ENCODE measurements at regions not wholly inside any gene's neighbourhood (a gene's known extent, or its start where the extent isn't known, plus 50 kb on each side); places are given as distances from the start of the nearest gene placed in this dataset.

DNA sequence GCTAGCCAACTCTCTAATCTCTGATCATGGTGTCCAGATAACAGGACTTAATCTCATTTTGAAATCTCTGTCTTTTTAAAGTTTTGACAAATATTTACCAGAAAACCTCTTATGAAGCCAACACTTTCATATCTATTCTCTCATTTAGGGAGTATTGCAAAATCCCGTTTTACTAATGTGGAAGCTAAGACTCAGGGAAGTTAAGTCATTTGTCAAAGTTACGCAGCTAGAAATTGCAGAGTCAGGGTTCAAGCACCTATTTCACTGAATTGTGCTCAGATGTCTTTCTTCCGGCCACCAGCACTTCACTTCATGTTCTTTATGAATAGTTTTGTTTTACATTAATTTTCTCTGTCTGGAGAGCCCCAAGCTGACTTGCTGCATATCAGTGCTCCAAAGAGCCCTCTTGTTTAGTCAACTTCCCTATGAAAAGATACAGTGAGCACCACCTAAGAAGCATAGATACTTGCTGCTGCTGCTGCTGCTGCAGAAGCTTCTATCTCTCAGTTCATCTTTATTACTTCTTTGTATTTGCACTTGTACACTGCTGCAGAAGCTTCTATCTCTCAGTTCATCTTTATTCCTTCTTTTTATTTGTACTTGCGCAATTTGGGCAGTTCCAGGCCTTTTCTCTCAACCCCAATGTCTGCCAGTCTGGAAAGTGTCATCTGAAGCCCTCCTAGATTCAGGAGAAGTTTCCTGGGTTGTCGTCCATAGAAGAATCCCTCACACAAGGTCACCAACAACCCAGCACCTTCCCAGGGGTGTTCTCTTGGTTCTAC lies 329.7 kb downstream of the MAFB start:
- no peaks in the 10 kb centered on the region for H3K4me1 ChIP-seq (ENCODE audit: control insufficient read depth, low read depth, low read length)
- H3K9ac ChIP-seq (ENCODE audit: low read length), result no peak overlapping the region
- H3K9me3 ChIP-seq (ENCODE audit: control insufficient read depth, low read depth, low read length), result no peaks in the 10 kb centered on the region
- no peaks in the 10 kb centered on the region for H3K27me3 ChIP-seq (ENCODE audit: control insufficient read depth, insufficient read depth, low read length)
- no peak overlapping the region for H3K27ac ChIP-seq (ENCODE audit: low read length)
- no peak overlapping the region for H3K4me3 ChIP-seq (ENCODE audit: low read length)
- H3K36me3 ChIP-seq (ENCODE audit: control insufficient read depth, low read depth, low read length), result no peaks in the 10 kb centered on the region

DNA sequence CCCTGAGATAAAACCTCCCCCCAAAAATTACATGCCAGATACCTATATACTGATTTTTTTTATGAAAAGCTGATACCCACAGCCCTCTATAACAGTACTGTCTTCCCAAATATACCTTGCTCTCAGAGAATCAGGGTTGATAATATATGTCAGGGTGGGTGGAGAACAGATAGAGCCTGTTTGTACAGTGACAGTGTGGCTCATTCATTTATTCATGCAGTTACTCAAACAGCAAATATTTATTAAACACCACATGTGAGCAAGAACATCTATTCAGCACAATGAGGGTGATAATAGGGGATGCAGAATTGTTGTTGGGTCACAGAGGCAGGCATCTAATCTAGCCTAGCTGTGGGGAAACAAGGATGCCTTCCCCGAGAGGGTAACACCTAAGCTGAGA lies 334.2 kb downstream of the MAFB start:
- no peaks in the 10 kb centered on the region for H3K9me3 ChIP-seq (ENCODE audit: control insufficient read depth, low read depth, low read length)
- H3K4me1 ChIP-seq (ENCODE audit: control insufficient read depth, low read depth, low read length), result peaks cover 3% of the 10 kb centered on the region
- H3K36me3 ChIP-seq (ENCODE audit: control insufficient read depth, low read depth, low read length), result no peaks in the 10 kb centered on the region
- H3K27me3 ChIP-seq (ENCODE audit: control insufficient read depth, insufficient read depth, low read length), result no peaks in the 10 kb centered on the region
- no peak overlapping the region for H3K4me3 ChIP-seq (ENCODE audit: low read length)
- no peak overlapping the region for H3K27ac ChIP-seq (ENCODE audit: low read length)
- H3K9ac ChIP-seq (ENCODE audit: low read length), result no peak overlapping the region

DNA sequence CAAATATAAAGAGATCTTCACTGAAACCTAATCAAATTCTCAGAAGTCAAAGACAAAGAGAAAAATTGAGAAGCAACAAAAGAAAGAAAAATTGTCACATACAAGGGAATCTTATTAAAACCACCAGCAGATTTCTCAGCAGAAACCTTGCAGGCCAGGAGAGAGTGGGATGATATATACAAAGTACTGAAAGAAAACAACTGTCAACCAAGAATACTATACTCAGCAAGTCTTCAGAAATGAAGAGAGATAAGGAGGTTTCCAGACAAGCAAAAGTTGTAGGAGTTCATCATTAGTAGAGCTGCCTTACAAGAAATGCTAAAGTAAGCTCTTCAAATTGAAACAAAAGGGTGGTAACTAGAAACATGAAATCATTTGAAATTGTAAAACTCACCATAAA lies 345.6 kb downstream of the MAFB start:
- H3K9me3 ChIP-seq (ENCODE audit: control insufficient read depth, low read depth, low read length), result peaks cover 14% of the 10 kb centered on the region
- no peak overlapping the region for H3K27ac ChIP-seq (ENCODE audit: low read length)
- no peaks in the 10 kb centered on the region for H3K36me3 ChIP-seq (ENCODE audit: control insufficient read depth, low read depth, low read length)
- no peak overlapping the region for H3K9ac ChIP-seq (ENCODE audit: low read length)
- H3K27me3 ChIP-seq (ENCODE audit: control insufficient read depth, insufficient read depth, low read length), result no peaks in the 10 kb centered on the region
- H3K4me3 ChIP-seq (ENCODE audit: low read length), result no peak overlapping the region
- H3K4me1 ChIP-seq (ENCODE audit: control insufficient read depth, low read depth, low read length), result no peaks in the 10 kb centered on the region

DNA sequence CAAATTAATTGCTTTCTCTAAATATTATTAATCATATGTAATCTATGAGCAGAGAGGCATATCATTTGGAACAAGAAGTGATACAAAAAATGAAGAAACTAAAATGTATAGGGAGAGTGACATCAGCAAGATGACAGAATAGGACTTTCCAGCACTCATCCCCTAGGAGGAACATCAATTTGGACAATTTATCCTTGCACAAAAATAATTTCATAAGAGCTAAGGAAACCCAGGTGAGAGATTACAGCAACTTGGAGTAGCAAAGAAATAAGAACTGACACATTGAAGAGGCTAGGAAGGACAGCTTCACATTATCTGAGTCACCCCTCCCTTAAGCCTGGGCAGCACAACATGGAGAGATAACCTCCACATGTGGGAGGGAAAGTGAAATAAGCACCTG lies 347.5 kb downstream of the MAFB start:
- H3K9me3 ChIP-seq (ENCODE audit: control insufficient read depth, low read depth, low read length), result peaks cover 14% of the 10 kb centered on the region
- H3K4me1 ChIP-seq (ENCODE audit: control insufficient read depth, low read depth, low read length), result no peaks in the 10 kb centered on the region
- H3K27me3 ChIP-seq (ENCODE audit: control insufficient read depth, insufficient read depth, low read length), result no peaks in the 10 kb centered on the region
- no peak overlapping the region for H3K27ac ChIP-seq (ENCODE audit: low read length)
- no peak overlapping the region for H3K4me3 ChIP-seq (ENCODE audit: low read length)
- H3K9ac ChIP-seq (ENCODE audit: low read length), result no peak overlapping the region
- H3K36me3 ChIP-seq (ENCODE audit: control insufficient read depth, low read depth, low read length), result no peaks in the 10 kb centered on the region

DNA sequence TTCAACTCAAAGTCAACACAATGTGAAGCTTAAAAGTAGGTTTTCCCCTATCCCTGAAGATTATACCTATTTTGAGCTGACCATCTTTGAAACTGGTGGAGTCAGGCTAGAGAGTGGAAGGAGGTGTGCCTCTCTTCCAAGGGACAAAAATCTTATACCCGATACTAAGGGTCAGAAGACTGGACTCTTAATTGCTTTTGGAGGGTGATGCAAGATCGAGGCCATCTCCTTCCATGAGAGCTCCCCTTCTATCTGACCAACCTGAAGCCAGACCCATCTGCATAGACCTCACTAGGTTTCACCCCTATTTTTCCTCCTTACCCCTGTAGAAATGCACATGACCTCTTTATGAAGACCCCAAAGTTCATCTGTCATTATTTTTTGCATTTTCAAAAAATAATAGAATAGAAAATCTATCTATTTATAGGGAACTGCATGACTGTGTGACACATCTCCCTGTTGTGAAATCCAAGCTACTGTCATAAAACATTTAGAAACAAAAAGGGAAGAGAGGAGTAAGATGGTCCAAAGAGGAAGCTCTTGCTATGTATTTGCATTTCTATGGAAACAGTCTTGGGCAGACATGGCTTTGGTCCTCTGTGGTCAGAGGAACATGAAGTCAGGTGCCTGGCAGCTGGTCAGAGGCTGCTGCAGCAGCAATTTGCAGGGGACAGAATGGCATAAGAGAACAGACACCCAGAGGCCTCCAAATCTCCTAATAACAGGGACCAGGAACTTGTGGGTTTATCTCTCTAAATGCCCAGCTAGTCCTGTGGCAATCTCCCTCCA lies 349.2 kb downstream of the MAFB start:
- Histone ChIP-seq H3K4me3 (ENCODE audit: low read length) (no peak overlapping the region), H3K27me3 (ENCODE audit: control insufficient read depth, insufficient read depth, low read length) (no peaks in the 10 kb centered on the region), H3K9ac (ENCODE audit: low read length) (no peak overlapping the region), H3K27ac (ENCODE audit: low read length) (no peak overlapping the region), H3K4me1 (ENCODE audit: control insufficient read depth, low read depth, low read length) (no peaks in the 10 kb centered on the region), H3K36me3 (ENCODE audit: control insufficient read depth, low read depth, low read length) (no peaks in the 10 kb centered on the region), H3K9me3 (ENCODE audit: control insufficient read depth, low read depth, low read length) (peaks cover 14% of the 10 kb centered on the region)

DNA sequence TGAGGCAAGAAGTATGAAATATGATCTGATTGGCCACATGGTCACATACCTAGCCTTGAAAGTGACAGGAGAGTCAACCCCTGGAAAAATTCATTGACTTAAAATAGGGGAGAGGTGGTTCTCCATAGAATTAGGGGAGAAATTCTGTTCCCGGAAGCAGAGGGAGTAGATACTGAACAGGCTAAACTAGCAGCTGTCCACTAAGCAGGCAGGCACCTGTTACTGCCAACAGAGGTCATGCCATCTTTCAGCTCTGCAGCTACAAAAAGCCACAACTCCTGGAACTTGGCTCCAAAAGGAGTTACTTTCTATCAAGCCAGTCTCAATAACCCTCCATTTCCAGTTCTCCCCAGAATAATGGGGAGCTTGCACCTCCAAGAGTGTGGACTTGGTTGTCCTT lies 352.5 kb downstream of the MAFB start:
- Histone ChIP-seq H3K27me3 (ENCODE audit: control insufficient read depth, insufficient read depth, low read length) (no peaks in the 10 kb centered on the region), H3K9me3 (ENCODE audit: control insufficient read depth, low read depth, low read length) (no peaks in the 10 kb centered on the region)

DNA sequence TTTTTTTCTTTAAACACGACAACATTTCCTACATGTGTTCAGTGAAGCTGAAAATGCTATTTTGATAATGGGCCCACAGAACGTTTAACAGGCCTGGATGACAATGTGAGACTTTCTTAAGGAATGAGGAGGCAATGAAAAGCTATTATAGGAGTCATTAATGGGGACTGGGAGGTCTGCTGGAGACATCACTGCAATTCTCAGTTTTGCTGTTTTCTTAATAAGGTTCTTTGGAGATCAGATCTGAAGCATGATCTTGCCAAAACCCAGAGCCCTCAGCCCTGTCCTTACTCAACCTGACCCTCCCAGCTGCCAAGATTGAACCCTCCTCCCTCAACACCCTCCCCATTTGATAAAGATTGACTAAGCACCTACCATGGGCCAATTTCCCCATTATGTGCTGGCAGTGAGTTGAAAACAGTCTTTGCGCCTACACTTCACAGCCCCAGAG lies 353.1 kb downstream of the MAFB start:
- H3K9me3 ChIP-seq (ENCODE audit: control insufficient read depth, low read depth, low read length), result no peaks in the 10 kb centered on the region
- H3K36me3 ChIP-seq (ENCODE audit: control insufficient read depth, low read depth, low read length), result no peaks in the 10 kb centered on the region
- H3K9ac ChIP-seq (ENCODE audit: low read length), result no peak overlapping the region
- no peak overlapping the region for H3K27ac ChIP-seq (ENCODE audit: low read length)
- H3K4me3 ChIP-seq (ENCODE audit: low read length), result no peak overlapping the region
- no peaks in the 10 kb centered on the region for H3K27me3 ChIP-seq (ENCODE audit: control insufficient read depth, insufficient read depth, low read length)
- no peaks in the 10 kb centered on the region for H3K4me1 ChIP-seq (ENCODE audit: control insufficient read depth, low read depth, low read length)

More for the DNA sequence above, 352.5 kb downstream of the MAFB start:
- no peak overlapping the region for H3K4me3 ChIP-seq (ENCODE audit: low read length)
- H3K36me3 ChIP-seq (ENCODE audit: control insufficient read depth, low read depth, low read length), result no peaks in the 10 kb centered on the region
- H3K9ac ChIP-seq (ENCODE audit: low read length), result no peak overlapping the region
- H3K4me1 ChIP-seq (ENCODE audit: control insufficient read depth, low read depth, low read length), result no peaks in the 10 kb centered on the region
- no peak overlapping the region for H3K27ac ChIP-seq (ENCODE audit: low read length)

DNA sequence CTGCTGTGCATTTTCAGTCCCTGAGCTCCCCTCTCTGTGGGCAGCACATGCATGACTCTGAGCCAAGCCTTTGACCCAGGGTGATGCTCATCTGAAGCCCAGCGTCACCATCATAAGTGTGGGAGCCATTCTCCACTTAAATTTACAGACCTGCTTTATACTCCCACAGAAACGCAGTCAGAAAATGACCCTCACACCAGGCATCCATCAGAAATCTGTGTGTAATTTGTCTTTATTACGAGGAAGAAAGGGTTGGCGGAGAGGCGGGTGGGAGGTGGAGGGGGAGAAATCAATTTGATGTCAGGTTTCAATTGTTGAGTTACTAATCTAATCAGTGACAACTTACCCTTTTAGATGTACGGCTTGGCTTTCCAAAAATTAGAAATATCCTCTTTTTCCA lies 353.6 kb downstream of the MAFB start:
- Histone ChIP-seq H3K27me3 (ENCODE audit: control insufficient read depth, insufficient read depth, low read length) (no peaks in the 10 kb centered on the region), H3K9ac (ENCODE audit: low read length) (no peak overlapping the region), H3K9me3 (ENCODE audit: control insufficient read depth, low read depth, low read length) (no peaks in the 10 kb centered on the region), H3K4me1 (ENCODE audit: control insufficient read depth, low read depth, low read length) (no peaks in the 10 kb centered on the region), H3K27ac (ENCODE audit: low read length) (no peak overlapping the region), H3K36me3 (ENCODE audit: control insufficient read depth, low read depth, low read length) (no peaks in the 10 kb centered on the region), H3K4me3 (ENCODE audit: low read length) (no peak overlapping the region)

DNA sequence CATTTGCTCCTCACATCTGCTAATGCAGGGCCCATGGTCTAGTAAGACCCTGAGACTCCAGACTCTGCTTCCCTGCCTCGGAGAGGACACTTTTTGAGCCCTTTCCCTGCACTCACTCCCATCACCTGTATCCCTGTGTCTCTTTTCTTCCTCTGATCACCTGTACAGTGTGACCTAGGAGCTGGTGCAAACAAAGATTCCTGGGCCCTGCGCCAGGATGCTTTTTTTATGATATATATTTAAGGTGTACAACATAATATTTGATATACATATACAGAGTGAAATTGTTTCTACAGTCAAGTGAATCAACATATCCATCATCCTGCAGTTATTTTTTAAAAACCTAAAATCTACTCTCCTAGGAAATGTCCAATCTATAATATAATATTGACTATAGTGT lies 355.4 kb downstream of the MAFB start:
- Histone ChIP-seq H3K9ac (ENCODE audit: low read length) (no peak overlapping the region), H3K4me3 (ENCODE audit: low read length) (no peak overlapping the region), H3K9me3 (ENCODE audit: control insufficient read depth, low read depth, low read length) (no peaks in the 10 kb centered on the region), H3K36me3 (ENCODE audit: control insufficient read depth, low read depth, low read length) (no peaks in the 10 kb centered on the region), H3K27ac (ENCODE audit: low read length) (no peak overlapping the region), H3K27me3 (ENCODE audit: control insufficient read depth, insufficient read depth, low read length) (no peaks in the 10 kb centered on the region), H3K4me1 (ENCODE audit: control insufficient read depth, low read depth, low read length) (no peaks in the 10 kb centered on the region)

DNA sequence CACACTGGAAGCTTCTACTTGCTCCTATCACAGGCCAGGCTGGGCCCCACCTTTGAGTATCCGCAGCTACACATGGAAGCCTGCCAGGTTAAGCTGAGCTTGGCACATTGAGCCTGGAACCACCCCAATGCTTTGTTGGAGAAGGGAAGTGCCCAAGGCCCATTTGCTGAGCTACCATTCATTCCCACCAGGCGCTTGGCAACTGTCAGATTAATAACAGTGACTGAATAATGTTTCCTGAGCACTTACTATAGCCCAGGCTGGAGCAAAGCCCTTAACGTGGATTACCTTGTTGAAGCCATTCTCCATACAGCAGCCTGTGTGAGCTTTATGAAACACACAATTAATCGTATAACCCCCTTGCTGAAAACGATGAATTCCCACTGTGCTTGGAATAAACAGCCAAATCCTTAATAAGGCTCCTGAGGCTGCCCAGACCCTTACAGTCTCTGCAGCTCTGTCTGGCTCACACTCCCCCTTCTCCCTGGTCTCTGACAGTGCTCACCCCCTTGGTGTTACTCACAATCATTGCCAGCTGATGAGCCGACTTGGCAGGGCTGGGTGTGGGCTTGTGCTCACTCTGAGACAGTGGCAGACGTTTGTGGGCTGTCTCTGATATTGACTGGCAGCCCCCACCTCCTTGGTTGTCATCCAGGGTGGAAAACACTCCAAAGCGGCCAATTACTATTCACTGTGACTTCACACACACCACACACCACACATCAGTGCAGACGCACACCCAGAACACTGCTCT lies 357.1 kb downstream of the MAFB start:
- no peak overlapping the region for H3K9ac ChIP-seq (ENCODE audit: low read length)
- no peaks in the 10 kb centered on the region for H3K4me1 ChIP-seq (ENCODE audit: control insufficient read depth, low read depth, low read length)
- no peaks in the 10 kb centered on the region for H3K36me3 ChIP-seq (ENCODE audit: control insufficient read depth, low read depth, low read length)
- no peak overlapping the region for H3K27ac ChIP-seq (ENCODE audit: low read length)
- H3K27me3 ChIP-seq (ENCODE audit: control insufficient read depth, insufficient read depth, low read length), result no peaks in the 10 kb centered on the region
- no peak overlapping the region for H3K4me3 ChIP-seq (ENCODE audit: low read length)
- no peaks in the 10 kb centered on the region for H3K9me3 ChIP-seq (ENCODE audit: control insufficient read depth, low read depth, low read length)

DNA sequence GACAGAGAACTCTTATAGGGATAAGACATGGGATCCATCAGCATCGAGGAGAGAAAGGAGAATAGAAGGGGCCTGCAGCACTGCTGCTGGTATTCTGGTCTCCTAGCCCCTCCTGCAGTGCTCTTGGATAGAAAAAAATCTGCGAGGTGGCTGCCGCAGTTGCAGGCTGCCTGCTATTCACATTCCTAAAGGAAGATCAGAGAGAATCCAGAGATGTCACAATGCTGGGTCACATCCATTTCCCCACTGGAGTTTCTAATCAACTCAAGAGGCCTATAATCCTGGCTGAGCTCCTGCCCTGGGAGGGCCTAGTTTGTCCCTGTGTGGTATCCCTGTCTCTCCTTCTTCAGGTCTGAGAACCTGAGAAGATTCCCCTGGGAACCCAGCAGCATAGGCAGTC lies 357.8 kb downstream of the MAFB start:
- no peaks in the 10 kb centered on the region for H3K4me1 ChIP-seq (ENCODE audit: control insufficient read depth, low read depth, low read length)
- H3K4me3 ChIP-seq (ENCODE audit: low read length), result no peak overlapping the region
- no peaks in the 10 kb centered on the region for H3K9me3 ChIP-seq (ENCODE audit: control insufficient read depth, low read depth, low read length)
- no peaks in the 10 kb centered on the region for H3K36me3 ChIP-seq (ENCODE audit: control insufficient read depth, low read depth, low read length)
- no peaks in the 10 kb centered on the region for H3K27me3 ChIP-seq (ENCODE audit: control insufficient read depth, insufficient read depth, low read length)
- no peak overlapping the region for H3K9ac ChIP-seq (ENCODE audit: low read length)
- no peak overlapping the region for H3K27ac ChIP-seq (ENCODE audit: low read length)
